Activated T-cell treated with anti-CD3 and anti-CD28 coated beads for 4 hours (primary cell): ENCODE measurements at regions not wholly inside any gene's neighbourhood (a gene's known extent, or its start where the extent isn't known, plus 50 kb on each side); places are given as distances from the start of the nearest gene placed in this dataset.
"Not testable (repeated sequence)": the region's sequence is repeated elsewhere in the genome, so short reads cannot be mapped to it uniquely, and the experiment has no call there.

Experiments used
- DNase-seq: peaks from one replicate; pipeline ENCODE4 v3.0.0-alpha.2; 2020

- DNase-seq, result no peak
Measured at GRCh38 chr13:53101883-53102282, 73.3 kb downstream of the OLFM4 start.

GRCh38 chr13:53104136-53104535 is 75.5 kb downstream of the OLFM4 start:
- DNase-seq, result no peak

- no peak for DNase-seq
Measured at GRCh38 chr13:53105477-53105876, 76.9 kb downstream of the OLFM4 start.

- no peak for DNase-seq
Measured at GRCh38 chr13:53105890-53106289, 77.3 kb downstream of the OLFM4 start.

GRCh38 chr13:53110181-53110580 is 81.6 kb downstream of the OLFM4 start:
- no peak for DNase-seq

- DNase-seq, result no peak
Measured at GRCh38 chr13:53110614-53111013, 82.0 kb downstream of the OLFM4 start.

- DNase-seq, result no peak
Measured at GRCh38 chr13:53112522-53112921, 83.9 kb downstream of the OLFM4 start.

GRCh38 chr13:53117048-53117447 is 88.4 kb downstream of the OLFM4 start:
- not testable (repeated sequence) for DNase-seq

- no peak for DNase-seq
Measured at GRCh38 chr13:53121131-53121773, 92.6 kb downstream of the OLFM4 start.

- no peak for DNase-seq
Measured at GRCh38 chr13:53121919-53122318, 93.3 kb downstream of the OLFM4 start.

- DNase-seq, result no peak
Measured at GRCh38 chr13:53123536-53123935, 94.9 kb downstream of the OLFM4 start.

GRCh38 chr13:53124623-53125022 is 96.0 kb downstream of the OLFM4 start:
- no peak for DNase-seq

- no peak for DNase-seq
Measured at GRCh38 chr13:53126841-53127245, 98.2 kb downstream of the OLFM4 start.

- no peak for DNase-seq
Measured at GRCh38 chr13:53127373-53127772, 98.8 kb downstream of the OLFM4 start.

- DNase-seq, result no peak
Measured at GRCh38 chr13:53129864-53130393, 101.3 kb downstream of the OLFM4 start.

GRCh38 chr13:53131361-53131760 is 102.7 kb downstream of the OLFM4 start:
- no peak for DNase-seq

- DNase-seq, result no peak
Measured at GRCh38 chr13:53135301-53135700, 106.7 kb downstream of the OLFM4 start.

- DNase-seq, result no peak
Measured at GRCh38 chr13:53136554-53137215, 108.1 kb downstream of the OLFM4 start.

GRCh38 chr13:53137779-53138178 is 109.2 kb downstream of the OLFM4 start:
- DNase-seq, result no peak

GRCh38 chr13:53138376-53139036 is 109.9 kb downstream of the OLFM4 start:
- DNase-seq, result no peak

- no peak for DNase-seq
Measured at GRCh38 chr13:53141336-53141735, 112.7 kb downstream of the OLFM4 start.

GRCh38 chr13:53142306-53142705 is 113.7 kb downstream of the OLFM4 start:
- no peak for DNase-seq

GRCh38 chr13:53143757-53144339 is 115.2 kb downstream of the OLFM4 start:
- DNase-seq, result no peak

GRCh38 chr13:53144826-53145225 is 116.2 kb downstream of the OLFM4 start:
- no peak for DNase-seq
